ENCODE measurements at regions not wholly inside any gene's neighbourhood (a gene's known extent, or its start where the extent isn't known, plus 50 kb on each side); places are given as distances from the start of the nearest gene placed in this dataset.
"Not testable (repeated sequence)": the region's sequence is repeated elsewhere in the genome, so short reads cannot be mapped to it uniquely, and the experiment has no call there.

DNA sequence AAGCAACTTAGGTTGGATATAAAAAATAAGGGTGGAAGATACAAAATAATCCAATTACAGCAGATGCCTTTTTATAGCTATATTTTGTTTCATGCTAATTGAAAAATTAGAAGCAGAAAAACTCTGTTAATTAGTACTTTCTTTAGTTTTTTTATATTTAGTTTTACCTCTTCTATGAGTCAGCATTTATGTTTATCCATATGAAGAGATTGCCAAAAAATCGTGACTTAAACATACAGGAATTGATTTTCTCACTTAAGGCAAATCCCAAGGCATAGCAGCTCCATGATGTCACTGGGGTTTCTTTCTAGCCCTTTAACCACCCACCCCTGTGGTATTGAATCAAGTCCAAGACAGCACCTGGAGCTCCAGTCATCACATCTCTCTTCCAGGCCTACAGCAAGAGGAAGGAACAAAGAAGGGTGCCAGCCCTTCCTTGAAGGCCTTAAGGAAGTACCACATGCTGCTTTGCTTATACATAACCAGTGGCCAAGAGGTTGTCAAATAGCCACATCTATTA is 365.8 kb upstream of the TENM3 start:
- Mint-ChIP-seq H3K27me3 (no peaks in the 10 kb centered on the region), H3K4me3 (no peak overlapping the region), H3K27ac (no peak overlapping the region), H3K4me1 (ENCODE audit: low read depth) (no peaks in the 10 kb centered on the region), H3K36me3 (ENCODE audit: low read depth) (no peaks in the 10 kb centered on the region), H3K9me3 (peaks cover 3% of the 10 kb centered on the region)
- DNase-seq, result no peak

GRCh38 chr4:181890031-181890430 is 353.2 kb upstream of the TENM3 start:
- H3K4me1 Mint-ChIP-seq (ENCODE audit: low read depth), result no peaks in the 10 kb centered on the region
- no peak overlapping the region for H3K4me3 Mint-ChIP-seq
- DNase-seq, result no peak
- no peak overlapping the region for H3K27ac Mint-ChIP-seq
- peaks cover 11% of the 10 kb centered on the region for H3K9me3 Mint-ChIP-seq
- H3K27me3 Mint-ChIP-seq, result no peaks in the 10 kb centered on the region
- no peaks in the 10 kb centered on the region for H3K36me3 Mint-ChIP-seq (ENCODE audit: low read depth)

DNA sequence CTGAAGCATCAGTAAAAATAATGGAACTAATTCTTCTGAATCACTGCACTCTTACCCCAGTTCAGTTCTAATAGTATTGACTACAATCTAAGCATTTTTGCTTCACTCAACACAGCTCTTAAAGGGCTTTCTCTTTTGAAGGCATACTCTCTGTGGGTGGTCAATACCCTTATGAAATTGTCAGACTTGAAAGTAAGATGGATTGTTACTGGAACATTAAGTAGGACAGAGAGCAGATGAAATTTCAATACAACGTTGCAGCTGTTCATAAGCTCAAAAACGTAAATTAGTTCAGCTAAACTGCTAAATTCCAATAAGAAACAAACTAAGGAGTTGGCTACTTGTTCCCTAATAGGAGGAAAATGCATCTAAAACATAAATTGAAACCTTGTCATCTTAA is 352.3 kb upstream of the TENM3 start:
- Mint-ChIP-seq H3K27me3 (no peaks in the 10 kb centered on the region), H3K4me3 (no peak overlapping the region), H3K36me3 (ENCODE audit: low read depth) (no peaks in the 10 kb centered on the region), H3K4me1 (ENCODE audit: low read depth) (no peaks in the 10 kb centered on the region), H3K27ac (no peak overlapping the region), H3K9me3 (peaks cover 11% of the 10 kb centered on the region)
- DNase-seq, result no peak

- Mint-ChIP-seq H3K27me3 (no peaks in the 10 kb centered on the region), H3K9me3 (peaks cover 19% of the 10 kb centered on the region), H3K4me3 (no peak overlapping the region), H3K4me1 (ENCODE audit: low read depth) (no peaks in the 10 kb centered on the region), H3K36me3 (ENCODE audit: low read depth) (no peaks in the 10 kb centered on the region), H3K27ac (no peak overlapping the region)
- no peak for DNase-seq
These were observed 346.6 kb upstream of the TENM3 start for GRCh38 chr4:181896614-181897013.

DNA sequence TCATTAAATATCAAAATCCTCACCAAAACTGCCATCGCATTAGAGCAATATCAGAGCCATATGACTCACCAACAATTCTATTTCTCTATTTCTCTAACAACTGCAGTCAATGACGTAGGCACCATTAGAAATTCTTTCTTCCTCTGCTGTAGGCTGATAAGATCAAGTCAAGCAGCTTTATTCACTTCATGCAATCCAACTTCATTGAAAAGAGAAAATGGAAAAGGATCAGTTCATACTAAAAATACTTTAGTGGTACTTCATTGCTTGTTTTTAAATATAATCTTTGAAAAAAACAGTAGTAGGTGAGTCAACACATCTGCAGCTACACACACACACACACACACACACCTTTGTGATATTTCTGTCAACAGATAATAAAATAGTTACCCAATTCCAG is 345.3 kb upstream of the TENM3 start:
- no peak for DNase-seq
- Mint-ChIP-seq H3K27me3 (no peaks in the 10 kb centered on the region), H3K9me3 (peaks cover 22% of the 10 kb centered on the region), H3K4me1 (ENCODE audit: low read depth) (no peaks in the 10 kb centered on the region), H3K4me3 (no peak overlapping the region), H3K27ac (no peak overlapping the region), H3K36me3 (ENCODE audit: low read depth) (no peaks in the 10 kb centered on the region)

DNA sequence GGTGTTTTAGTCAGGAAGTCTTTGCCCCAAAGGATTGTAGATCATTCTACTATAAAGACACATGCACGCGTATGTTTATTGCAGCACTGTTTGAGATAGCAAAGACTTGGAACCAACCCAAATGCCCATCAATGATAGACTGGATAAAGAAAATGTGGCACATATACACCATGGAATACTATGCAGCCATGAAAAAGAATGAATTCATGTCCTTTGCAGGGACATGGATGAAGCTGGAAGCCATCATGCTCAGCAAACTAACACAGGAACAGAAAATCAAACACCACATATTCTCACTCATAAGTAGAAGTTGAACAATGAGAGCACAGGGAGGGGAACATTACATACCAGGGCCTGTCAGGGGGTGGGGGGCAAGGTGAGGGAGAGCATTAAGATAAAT is 340.8 kb upstream of the TENM3 start:
- H3K27me3 Mint-ChIP-seq; H3K36me3 Mint-ChIP-seq (ENCODE audit: low read depth); H3K27ac Mint-ChIP-seq; H3K4me1 Mint-ChIP-seq (ENCODE audit: low read depth); H3K4me3 Mint-ChIP-seq; DNase-seq: not testable (repeated sequence)
- H3K9me3 Mint-ChIP-seq, result peaks cover 27% of the 10 kb centered on the region

- Mint-ChIP-seq H3K9me3 (peaks cover 25% of the 10 kb centered on the region), H3K27ac (no peak overlapping the region), H3K36me3 (ENCODE audit: low read depth) (no peaks in the 10 kb centered on the region), H3K4me1 (ENCODE audit: low read depth) (no peaks in the 10 kb centered on the region), H3K4me3 (no peak overlapping the region), H3K27me3 (no peaks in the 10 kb centered on the region)
- DNase-seq, result no peak
These were observed 337.5 kb upstream of the TENM3 start for GRCh38 chr4:181905708-181906107.

DNA sequence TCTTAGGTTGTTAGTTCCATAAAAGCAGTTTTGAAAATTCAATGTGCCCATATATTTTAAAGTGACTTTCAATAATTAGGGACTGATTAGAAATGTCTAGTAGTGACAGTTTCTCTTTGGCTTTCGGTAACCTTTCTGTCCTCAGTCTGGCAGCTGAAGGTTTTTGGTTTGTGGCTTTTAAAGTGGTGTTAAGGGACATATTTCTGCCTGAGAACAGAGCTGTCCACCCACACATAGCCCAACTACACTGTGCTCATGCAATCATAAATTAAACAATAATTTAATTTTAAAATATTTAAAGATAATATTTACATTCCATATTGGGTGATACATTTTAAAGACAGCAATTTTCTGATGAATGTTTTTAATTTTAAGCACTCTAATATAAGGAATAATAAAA is 335.0 kb upstream of the TENM3 start:
- DNase-seq, result no peak
- Mint-ChIP-seq H3K36me3 (ENCODE audit: low read depth) (no peaks in the 10 kb centered on the region), H3K9me3 (peaks cover 25% of the 10 kb centered on the region), H3K27me3 (no peaks in the 10 kb centered on the region), H3K4me3 (no peak overlapping the region), H3K27ac (no peak overlapping the region), H3K4me1 (ENCODE audit: low read depth) (no peaks in the 10 kb centered on the region)

DNA sequence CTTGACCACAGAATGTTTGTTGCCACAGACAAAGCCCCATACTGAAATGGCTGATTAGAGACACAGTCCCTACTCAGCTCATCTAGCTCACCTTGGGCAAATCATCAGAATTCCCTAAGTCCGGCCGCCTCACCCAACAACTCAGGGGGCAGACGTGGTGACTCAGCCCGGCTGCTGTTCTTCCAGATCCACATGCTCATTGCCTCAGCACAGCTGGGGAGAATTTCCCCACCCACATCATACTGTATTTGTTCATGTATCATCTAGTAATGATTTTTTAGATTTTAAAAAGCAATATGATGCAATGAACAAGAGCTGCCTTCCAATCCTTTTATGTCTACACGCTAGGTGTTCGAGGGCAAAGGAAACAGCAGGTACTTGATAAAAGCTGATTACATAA is 333.8 kb upstream of the TENM3 start:
- DNase-seq, result no peak
- Mint-ChIP-seq H3K27ac (no peak overlapping the region), H3K36me3 (ENCODE audit: low read depth) (no peaks in the 10 kb centered on the region), H3K27me3 (no peaks in the 10 kb centered on the region), H3K9me3 (peaks cover 19% of the 10 kb centered on the region), H3K4me3 (no peak overlapping the region), H3K4me1 (ENCODE audit: low read depth) (no peaks in the 10 kb centered on the region)

DNA sequence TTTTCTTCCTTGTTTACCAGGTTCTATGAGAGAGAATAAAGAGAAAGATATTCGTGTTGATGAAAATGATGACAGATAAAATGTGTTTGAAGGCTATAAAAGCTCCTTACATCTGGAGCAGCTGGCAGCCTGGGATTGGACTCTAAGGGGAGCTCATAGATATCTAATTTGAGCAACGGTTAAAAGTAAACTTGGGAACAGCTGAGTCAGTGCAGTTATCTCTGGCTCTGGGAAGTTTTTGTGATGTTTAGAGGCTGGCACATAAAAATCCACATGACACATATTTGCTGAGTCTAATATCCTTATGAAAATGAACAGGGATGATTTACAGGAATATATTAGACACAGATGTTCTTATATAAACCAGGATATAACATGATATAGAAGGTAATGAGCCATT is 331.8 kb upstream of the TENM3 start:
- H3K4me1 Mint-ChIP-seq (ENCODE audit: low read depth), result no peaks in the 10 kb centered on the region
- H3K9me3 Mint-ChIP-seq, result peaks cover 16% of the 10 kb centered on the region
- no peak overlapping the region for H3K27ac Mint-ChIP-seq
- no peak overlapping the region for H3K4me3 Mint-ChIP-seq
- no peak for DNase-seq
- H3K27me3 Mint-ChIP-seq, result no peaks in the 10 kb centered on the region
- H3K36me3 Mint-ChIP-seq (ENCODE audit: low read depth), result no peaks in the 10 kb centered on the region

DNA sequence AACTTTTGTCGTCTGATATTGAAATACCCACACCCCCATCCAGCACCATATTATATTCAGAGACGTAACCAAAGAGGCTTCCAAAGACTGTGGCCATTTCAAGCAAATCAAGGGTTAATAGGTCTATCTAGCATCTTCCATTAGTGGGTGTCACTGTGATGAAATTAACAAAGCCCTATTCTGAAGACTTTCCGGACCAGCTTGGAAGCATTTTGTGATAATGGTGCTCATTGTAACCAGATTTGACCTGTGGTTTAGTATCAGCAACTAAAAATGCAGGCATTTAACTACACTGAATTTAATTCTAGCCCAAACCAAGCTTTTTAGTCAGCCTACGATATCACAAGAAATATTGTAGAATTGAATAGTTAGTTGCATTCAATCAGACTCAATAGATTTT is 309.7 kb upstream of the TENM3 start:
- Mint-ChIP-seq H3K36me3 (ENCODE audit: low read depth) (no peaks in the 10 kb centered on the region), H3K27ac (no peak overlapping the region), H3K9me3 (no peaks in the 10 kb centered on the region), H3K27me3 (no peaks in the 10 kb centered on the region), H3K4me3 (no peak overlapping the region), H3K4me1 (ENCODE audit: low read depth) (no peaks in the 10 kb centered on the region)
- no peak for DNase-seq

DNA sequence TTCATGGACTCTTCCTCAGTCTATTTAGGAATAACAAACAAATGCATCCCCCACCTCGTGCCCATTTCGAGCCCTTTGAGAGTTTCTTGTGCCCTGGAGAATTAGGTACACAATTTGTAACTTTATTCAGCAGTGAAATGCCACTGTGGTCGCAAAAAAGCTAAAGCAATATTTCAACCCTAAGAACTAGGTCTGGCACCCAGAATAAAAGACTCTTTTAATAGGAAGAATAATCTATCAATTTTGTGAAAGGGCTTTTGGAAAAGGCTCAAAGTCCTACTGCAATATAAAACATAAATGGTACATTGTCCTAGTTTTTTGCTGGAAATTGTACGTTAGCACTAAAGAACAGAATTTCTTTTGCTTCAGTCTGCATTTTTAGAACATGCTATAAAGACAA is 304.6 kb upstream of the TENM3 start:
- Mint-ChIP-seq H3K4me3 (no peak overlapping the region), H3K27me3 (no peaks in the 10 kb centered on the region), H3K4me1 (ENCODE audit: low read depth) (no peaks in the 10 kb centered on the region), H3K27ac (no peak overlapping the region), H3K36me3 (ENCODE audit: low read depth) (no peaks in the 10 kb centered on the region), H3K9me3 (no peaks in the 10 kb centered on the region)
- no peak for DNase-seq

GRCh38 chr4:181939199-181939945 is 303.8 kb upstream of the TENM3 start:
- Mint-ChIP-seq H3K4me1 (ENCODE audit: low read depth) (no peaks in the 10 kb centered on the region), H3K4me3 (no peak overlapping the region), H3K36me3 (ENCODE audit: low read depth) (no peaks in the 10 kb centered on the region), H3K27me3 (no peaks in the 10 kb centered on the region), H3K9me3 (no peaks in the 10 kb centered on the region), H3K27ac (no peak overlapping the region)
- DNase-seq, result no peak

DNA sequence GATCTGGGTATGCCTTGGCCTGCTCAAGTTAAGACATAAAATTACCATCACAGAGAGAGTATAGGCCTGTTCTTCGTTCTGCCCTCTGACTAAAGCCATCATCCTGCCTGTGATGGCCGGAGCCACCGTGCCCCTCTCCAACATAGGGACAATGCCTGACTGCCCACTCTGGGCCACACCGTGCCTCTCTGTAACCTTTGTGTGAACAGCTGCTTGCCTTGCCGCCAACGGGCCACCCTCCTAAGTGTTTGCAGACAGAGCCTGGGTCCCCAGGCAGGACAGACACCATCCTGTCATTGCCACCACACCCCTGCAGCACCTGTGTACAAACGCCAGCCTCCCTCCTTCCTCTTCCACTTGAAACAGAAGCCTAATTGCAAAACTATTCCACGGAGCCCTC is 298.7 kb upstream of the TENM3 start:
- H3K27ac Mint-ChIP-seq, result no peak overlapping the region
- H3K36me3 Mint-ChIP-seq (ENCODE audit: low read depth), result no peaks in the 10 kb centered on the region
- no peaks in the 10 kb centered on the region for H3K9me3 Mint-ChIP-seq
- no peaks in the 10 kb centered on the region for H3K4me1 Mint-ChIP-seq (ENCODE audit: low read depth)
- H3K4me3 Mint-ChIP-seq, result no peak overlapping the region
- no peaks in the 10 kb centered on the region for H3K27me3 Mint-ChIP-seq
- no peak for DNase-seq

DNA sequence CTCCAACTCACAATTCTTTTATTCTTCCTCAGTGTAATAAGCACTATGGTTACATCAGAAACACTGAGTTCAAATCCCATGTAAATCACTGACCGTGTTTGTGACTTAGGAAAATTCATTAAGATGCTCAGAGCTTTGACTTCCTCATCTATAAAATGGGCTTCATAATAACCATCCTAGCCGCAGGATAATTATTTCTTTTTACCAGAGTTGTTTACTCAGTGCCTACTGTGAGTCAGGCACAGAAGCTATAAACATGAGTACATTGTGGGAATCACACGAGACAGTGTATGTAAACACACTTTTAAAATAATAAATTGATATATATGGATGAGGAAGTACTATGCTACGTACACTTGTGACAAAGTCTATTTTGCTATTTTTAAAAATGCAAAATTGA is 296.3 kb upstream of the TENM3 start:
- Mint-ChIP-seq H3K27me3 (no peaks in the 10 kb centered on the region), H3K27ac (no peak overlapping the region), H3K4me1 (ENCODE audit: low read depth) (no peaks in the 10 kb centered on the region), H3K9me3 (no peaks in the 10 kb centered on the region), H3K36me3 (ENCODE audit: low read depth) (no peaks in the 10 kb centered on the region), H3K4me3 (no peak overlapping the region)
- no peak for DNase-seq
